DND-41 (cell line): ENCODE measurements at regions not wholly inside any gene's neighbourhood (a gene's known extent, or its start where the extent isn't known, plus 50 kb on each side); places are given as distances from the start of the nearest gene placed in this dataset.

ENCODE experiments used
- ATAC-seq: fragments of 200-7000 bp; cut with Tn5 transposase; 3 replicates; pipeline ENCODE4 v1.9.1; 2021; ENCODE audit warnings: low read depth; ENCODE audit not compliant: insufficient read depth
- DNase-seq: peaks from one replicate; pipeline ENCODE4 v3.0.0-alpha.2; 2020
- H2AFZ ChIP-seq: 2 replicates; pipeline ENCODE4 v1.6.0; 2012; ENCODE audit warnings: low read depth, low read length
- H3K27ac ChIP-seq: 2 replicates; pipeline ENCODE4 v1.5.1; 2012; ENCODE audit warnings: low read length, inconsistent platforms
- H3K27me3 ChIP-seq: fragments of 200-600 bp; sonication (generic); 2 replicates; pipeline ENCODE4 v1.6.0; 2012; ENCODE audit warnings: low read length, mild to moderate bottlenecking, inconsistent platforms; ENCODE audit not compliant: insufficient read depth, poor library complexity
- H3K36me3 ChIP-seq: 2 replicates; pipeline ENCODE4 v1.5.1; 2012; ENCODE audit warnings: low read length, inconsistent platforms; ENCODE audit not compliant: insufficient read depth
- H3K4me1 ChIP-seq: 2 replicates; pipeline ENCODE4 v1.5.1; 2012; ENCODE audit warnings: mild to moderate bottlenecking, low read length; ENCODE audit not compliant: insufficient read depth
- H3K4me2 ChIP-seq: 2 replicates; pipeline ENCODE4 v1.6.0; 2012; ENCODE audit warnings: mild to moderate bottlenecking, moderate library complexity, low read length, inconsistent platforms; ENCODE audit not compliant: insufficient read depth
- H3K4me3 ChIP-seq, 2 experiments: fragments of 200-600 bp in 1 of 2; shearing (Covaris generic) in 1 of 2; 2 replicates each; pipeline ENCODE4 v1.5.1; 2012 to 2016; ENCODE audit warnings: inconsistent platforms in 2 of 2, low read length in 2 of 2, mild to moderate bottlenecking in 2 of 2, low read depth in 1 of 2, moderate library complexity in 1 of 2
- H3K79me2 ChIP-seq: 2 replicates; pipeline ENCODE4 v1.6.0; 2012; ENCODE audit warnings: low read length, inconsistent platforms; ENCODE audit not compliant: insufficient read depth
- H3K9ac ChIP-seq: 2 replicates; pipeline ENCODE4 v1.6.0; 2012; ENCODE audit warnings: low read depth, mild to moderate bottlenecking, inconsistent platforms, low read length, moderate library complexity
- H3K9me3 ChIP-seq: 2 replicates; pipeline ENCODE4 v1.5.1; 2012; ENCODE audit warnings: low read length, moderate library complexity, mild to moderate bottlenecking, inconsistent platforms; ENCODE audit not compliant: insufficient read depth, severe bottlenecking
- H4K20me1 ChIP-seq: 2 replicates; pipeline ENCODE4 v1.6.0; 2012; ENCODE audit warnings: low read length; ENCODE audit not compliant: insufficient read depth
- EZH2 ChIP-seq: IDR thresholded peaks from 3 replicates; pipeline ENCODE4 v1.6.1; 2012; ENCODE audit warnings: borderline replicate concordance, low read depth, mild to moderate bottlenecking, moderate library complexity, low read length, inconsistent platforms; ENCODE audit not compliant: severe bottlenecking
- TF ChIP-seq, protein P1 (sequence below): IDR thresholded peaks from 2 replicates; pipeline ENCODE4 v1.5.1; 2012; ENCODE audit warnings: borderline replicate concordance, low read length, moderate library complexity, mild to moderate bottlenecking; ENCODE audit not compliant: poor library complexity, severe bottlenecking; ENCODE audit errors: extremely low read depth

DNA sequence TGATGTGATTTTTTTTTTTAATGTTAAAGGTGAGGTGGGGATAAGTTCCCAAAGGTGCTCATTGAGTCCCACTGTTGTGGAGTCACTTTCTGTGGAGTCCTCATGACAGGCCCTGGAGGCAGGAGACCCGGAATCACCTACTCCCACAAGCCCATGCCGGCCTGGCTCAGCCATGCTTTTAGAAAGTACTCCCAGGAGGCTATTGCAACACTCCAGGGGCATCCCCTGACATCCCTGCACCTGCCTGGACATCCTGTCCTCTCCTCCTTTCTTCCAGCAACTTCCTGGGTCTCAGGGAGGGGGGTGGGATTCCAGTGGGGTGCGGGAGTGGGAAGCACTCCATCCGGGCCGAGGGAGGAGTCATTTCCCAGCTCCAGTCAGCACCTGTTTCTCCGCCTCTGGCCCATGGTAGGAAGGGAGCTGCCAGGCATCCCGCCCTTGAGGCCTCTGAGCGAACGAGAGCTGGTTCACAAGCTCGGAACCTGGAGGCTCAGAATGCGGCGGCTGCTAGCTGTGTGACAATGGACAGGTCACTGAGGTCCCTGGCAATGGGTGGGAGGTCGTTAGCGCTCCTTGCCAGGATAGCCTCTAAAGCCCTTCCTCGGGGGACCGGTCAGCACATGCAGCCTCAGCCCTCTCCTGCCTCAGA is 163.9 kb upstream of the ID2 start:
- Histone ChIP-seq H3K36me3 (no peaks in the 10 kb centered on the region), H3K27ac (no peak overlapping the region), H4K20me1 (no peaks in the 10 kb centered on the region), H3K4me1 (peaks cover 66% of the 10 kb centered on the region), H3K9ac (no peak overlapping the region), H3K4me2 (no peak overlapping the region), H3K4me3 (no peak overlapping the region), H3K27me3 (no peaks in the 10 kb centered on the region), H3K9me3 (peaks cover 5% of the 10 kb centered on the region), H3K79me2 (no peaks in the 10 kb centered on the region), H2AFZ (no peak overlapping the region)
- ATAC-seq (no peak), DNase-seq (no peak)
- TF ChIP-seq EZH2 = no peak
- TF ChIP-seq, protein P1, sequence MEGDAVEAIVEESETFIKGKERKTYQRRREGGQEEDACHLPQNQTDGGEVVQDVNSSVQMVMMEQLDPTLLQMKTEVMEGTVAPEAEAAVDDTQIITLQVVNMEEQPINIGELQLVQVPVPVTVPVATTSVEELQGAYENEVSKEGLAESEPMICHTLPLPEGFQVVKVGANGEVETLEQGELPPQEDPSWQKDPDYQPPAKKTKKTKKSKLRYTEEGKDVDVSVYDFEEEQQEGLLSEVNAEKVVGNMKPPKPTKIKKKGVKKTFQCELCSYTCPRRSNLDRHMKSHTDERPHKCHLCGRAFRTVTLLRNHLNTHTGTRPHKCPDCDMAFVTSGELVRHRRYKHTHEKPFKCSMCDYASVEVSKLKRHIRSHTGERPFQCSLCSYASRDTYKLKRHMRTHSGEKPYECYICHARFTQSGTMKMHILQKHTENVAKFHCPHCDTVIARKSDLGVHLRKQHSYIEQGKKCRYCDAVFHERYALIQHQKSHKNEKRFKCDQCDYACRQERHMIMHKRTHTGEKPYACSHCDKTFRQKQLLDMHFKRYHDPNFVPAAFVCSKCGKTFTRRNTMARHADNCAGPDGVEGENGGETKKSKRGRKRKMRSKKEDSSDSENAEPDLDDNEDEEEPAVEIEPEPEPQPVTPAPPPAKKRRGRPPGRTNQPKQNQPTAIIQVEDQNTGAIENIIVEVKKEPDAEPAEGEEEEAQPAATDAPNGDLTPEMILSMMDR = no peak

DNA sequence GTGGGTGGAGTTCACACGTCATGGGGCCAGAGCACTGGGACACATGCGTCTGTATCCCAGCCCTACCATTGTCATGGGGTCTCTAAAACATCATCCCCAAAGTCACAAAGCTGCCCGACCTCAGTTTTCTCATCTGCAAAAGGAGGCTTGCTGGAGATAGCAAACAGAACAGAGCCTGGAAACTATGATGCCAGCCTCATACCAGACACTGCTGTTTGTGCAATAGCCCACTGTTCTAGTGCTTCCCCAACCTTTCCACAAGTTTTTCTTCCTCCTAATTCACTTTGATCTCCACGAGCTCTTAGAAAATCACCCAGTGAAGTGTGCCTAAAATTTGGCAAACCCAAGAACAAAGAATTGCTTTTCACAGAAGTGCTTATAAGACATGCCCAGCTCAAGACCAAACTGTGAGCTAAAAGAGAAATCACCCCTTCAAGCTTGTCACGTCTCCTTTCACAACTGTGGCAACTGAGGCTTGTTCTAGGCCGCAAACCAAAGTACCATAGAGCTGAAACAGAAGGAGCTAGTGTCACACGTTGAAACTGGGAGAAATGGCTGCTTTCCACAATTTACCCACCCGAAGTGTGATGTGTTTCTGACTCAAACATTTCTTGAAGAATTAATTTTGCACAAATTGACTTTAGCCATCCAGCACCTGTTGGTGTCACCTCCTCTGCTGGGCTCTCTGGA is 162.7 kb upstream of the ID2 start:
- peaks cover 73% of the 10 kb centered on the region for H3K4me1 ChIP-seq
- DNase-seq (no peak), ATAC-seq (no peak)
- TF ChIP-seq, protein P1 = no peak
- TF ChIP-seq EZH2 = no peak
- no peaks in the 10 kb centered on the region for H3K36me3 ChIP-seq
- no peak overlapping the region for H3K9ac ChIP-seq
- no peak overlapping the region; the same call in 1 of the 2 replicates for H3K27ac ChIP-seq
- H3K9me3 ChIP-seq = peaks cover 2% of the 10 kb centered on the region
- no peaks in the 10 kb centered on the region for H3K79me2 ChIP-seq
- no peak overlapping the region for H2AFZ ChIP-seq
- H4K20me1 ChIP-seq = no peaks in the 10 kb centered on the region
- H3K4me2 ChIP-seq = no peak overlapping the region
- no peak overlapping the region for H3K4me3 ChIP-seq
- H3K27me3 ChIP-seq = no peaks in the 10 kb centered on the region

GRCh38 chr2:8520791-8521344 is 161.0 kb upstream of the ID2 start:
- no peak for TF ChIP-seq EZH2
- TF ChIP-seq, protein P1 = no peak
- H3K36me3 ChIP-seq = no peaks in the 10 kb centered on the region
- no peak overlapping the region for H3K4me2 ChIP-seq
- no peaks in the 10 kb centered on the region for H4K20me1 ChIP-seq
- peak overlapping the region; percentile 80 for H3K27ac ChIP-seq
- DNase-seq (peak; percentile 64), ATAC-seq (peak; percentile 63)
- H3K9ac ChIP-seq = no peak overlapping the region
- H2AFZ ChIP-seq = peak overlapping the region; percentile 23; the same call in 1 of the 2 replicates
- no peaks in the 10 kb centered on the region for H3K27me3 ChIP-seq
- peaks cover 65% of the 10 kb centered on the region for H3K4me1 ChIP-seq
- no peak overlapping the region for H3K4me3 ChIP-seq
- H3K79me2 ChIP-seq = no peaks in the 10 kb centered on the region
- H3K9me3 ChIP-seq = no peaks in the 10 kb centered on the region
